NCI-H524 treated with DMSO at 0.1 percent for 48 hours (cell line): ENCODE measurements at regions not wholly inside any gene's neighbourhood (a gene's known extent, or its start where the extent isn't known, plus 50 kb on each side); places are given as distances from the start of the nearest gene placed in this dataset.

Experiments used
- DNase-seq: peaks from one replicate; lab custom pipeline; 2025; lab: John Stamatoyannopoulos, UW

DNA sequence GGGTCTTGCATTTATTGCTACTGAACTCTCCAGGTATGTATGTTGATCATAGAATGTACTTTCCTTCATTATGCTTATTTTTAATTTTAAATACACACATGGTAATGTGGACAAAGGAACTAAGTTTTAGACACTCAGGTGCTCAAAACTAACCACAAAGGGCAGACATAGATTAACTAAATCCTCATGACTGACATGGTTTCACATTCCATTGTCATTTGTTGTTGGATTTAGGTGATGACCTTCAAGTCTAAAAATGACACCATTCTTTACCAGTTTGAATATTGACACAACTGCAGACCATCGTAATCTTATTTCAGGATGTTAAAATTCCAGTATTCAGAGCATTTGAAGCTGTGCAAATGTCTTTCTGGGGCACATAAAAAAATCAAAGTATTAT lies 128.4 kb downstream of the BBS10 start:
- no peak for DNase-seq

DNA sequence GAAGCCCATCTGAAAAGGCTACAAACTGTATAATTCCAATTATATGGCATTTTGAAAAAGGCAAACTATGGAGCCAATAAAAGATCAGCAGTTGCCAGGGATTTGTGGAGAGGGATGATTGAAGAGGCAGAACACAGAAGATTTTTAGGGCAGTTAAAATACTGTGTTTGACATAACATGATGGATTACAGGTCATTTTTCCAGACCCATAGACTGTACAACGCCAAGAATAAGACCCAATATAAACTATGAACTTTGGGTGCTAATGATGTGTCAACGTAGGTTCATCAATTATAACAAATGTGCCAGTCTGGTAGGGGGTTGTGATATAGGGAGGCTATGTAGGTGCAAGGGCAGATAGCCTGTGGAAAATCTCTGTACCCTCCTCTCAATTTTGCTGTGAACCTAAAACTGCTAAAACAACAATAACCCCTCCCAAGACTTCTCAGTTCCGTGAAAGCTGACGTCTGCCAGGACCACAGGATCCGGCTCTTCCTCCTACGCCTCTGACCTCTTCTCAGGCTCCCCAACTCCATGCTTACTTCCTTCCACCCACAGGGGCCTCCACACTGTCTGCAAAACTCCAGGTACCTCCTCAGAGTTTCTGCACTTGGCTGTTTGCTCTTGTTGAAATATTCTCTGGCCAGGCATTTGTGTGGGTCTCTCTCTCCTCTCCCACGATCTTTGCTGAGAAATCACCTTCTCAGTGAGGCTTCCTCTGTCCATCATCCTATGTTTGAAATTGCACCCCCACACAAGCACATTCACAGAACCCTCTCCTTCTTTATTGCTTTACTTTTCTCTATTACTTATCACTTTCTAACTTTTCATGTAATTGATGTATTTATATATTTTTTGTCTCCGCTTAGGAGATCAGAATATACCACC lies 131.4 kb downstream of the BBS10 start:
- DNase-seq, result no peak

DNA sequence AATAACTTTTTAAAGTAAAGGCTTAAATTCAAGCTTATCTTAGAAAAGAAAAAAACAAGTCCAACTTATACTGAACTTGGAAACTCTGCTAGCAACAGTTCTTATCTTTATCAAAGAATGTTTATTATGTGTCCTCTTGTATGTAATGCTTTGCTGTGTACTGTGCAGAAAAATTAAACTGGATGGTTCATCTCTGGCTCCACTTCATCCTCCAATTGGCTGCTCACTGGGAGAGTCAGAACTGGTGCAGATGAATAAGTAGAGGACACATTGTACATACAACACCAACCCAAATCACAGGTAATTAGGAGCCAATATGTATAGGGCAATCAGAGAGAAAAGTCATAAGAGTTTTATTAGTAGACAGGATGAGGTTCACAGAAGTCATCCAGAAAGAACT lies 123.6 kb upstream of the NAP1L1 start:
- no peak for DNase-seq

DNA sequence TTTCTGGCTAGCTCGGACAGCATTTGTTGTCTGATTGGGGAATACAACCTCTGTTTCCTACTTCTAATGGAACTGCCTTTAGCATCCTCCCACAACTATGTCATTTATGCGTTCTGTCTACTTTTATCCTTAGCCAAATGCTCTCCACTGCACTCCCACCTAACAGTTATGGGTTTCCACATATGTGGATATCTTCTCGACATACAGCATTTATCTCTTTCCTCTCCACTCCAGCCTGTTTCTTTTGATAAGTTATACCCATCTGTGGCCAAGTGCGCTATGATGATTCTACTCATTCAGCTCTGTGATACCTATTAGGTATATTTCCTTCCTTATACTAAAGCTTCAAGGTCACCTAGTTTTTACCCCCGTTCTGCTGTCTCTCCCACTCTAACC lies 122.2 kb upstream of the NAP1L1 start:
- DNase-seq, result no peak

DNA sequence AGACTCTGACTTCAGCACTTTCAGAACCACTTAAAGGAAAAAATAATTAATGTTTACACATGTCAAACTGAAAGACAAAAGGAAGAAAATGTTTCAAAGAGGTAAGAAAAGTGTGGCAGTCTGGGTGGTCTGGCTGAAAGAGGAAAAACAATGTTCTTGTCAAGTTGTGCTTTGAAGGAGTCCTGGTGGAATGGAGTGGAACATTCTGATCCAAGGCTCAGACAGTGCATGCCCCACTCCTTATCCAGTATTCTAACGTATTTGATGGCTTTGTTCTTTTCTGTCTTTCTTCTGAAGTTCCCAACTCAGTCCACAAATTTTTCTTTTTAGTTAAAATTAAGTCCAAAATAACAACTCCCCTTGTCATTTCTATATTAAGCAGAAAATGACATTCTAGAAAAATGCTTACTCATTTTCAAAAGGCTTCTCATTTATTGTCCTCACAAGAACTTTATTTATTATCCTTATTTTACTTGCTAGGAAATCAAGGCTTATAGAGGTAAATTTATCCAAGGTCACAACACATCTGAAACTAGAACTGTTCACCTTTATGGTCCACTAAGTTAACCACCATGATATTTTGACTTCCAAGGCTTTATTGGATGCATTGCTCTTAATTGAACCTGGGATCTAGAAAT lies 121.7 kb upstream of the NAP1L1 start:
- DNase-seq, result no peak

DNA sequence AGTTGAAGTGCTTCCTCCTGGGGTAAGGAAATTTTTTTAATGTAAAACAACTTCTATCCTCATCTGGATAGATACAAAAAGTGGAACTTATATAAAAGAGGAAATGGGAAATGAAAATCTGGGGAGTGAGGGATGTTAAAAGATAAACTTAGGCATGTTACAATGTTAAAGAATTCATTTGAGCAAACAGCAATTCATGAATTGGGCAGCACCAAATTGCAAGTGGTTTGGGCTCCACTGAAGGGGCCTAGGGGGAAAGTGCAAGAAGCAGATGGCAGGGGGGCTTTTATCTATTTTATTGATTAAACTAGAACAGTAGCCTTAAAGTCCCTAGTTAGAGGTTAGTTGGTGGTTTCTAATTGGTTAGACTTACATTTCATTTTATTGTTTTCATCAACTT lies 118.1 kb upstream of the NAP1L1 start:
- no peak for DNase-seq

DNA sequence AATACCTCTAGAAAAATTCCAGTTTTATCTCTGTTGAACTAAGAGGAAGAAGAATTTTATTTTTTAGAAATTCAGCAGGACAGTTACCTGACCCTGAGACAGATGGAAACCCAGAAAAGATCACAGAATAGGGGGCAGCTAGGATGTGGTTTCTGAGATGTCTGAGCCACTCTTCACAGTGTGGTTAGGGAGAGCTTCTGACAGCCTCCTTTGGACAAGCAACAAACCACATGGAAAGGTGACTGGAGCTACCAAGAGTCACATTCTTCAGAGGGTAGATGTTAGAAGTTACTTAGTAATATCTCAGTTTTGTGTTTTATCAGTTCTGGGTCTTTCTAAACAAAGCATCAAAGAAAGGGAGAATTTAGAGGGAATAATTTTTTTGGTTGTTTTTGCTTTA lies 117.3 kb upstream of the NAP1L1 start:
- no peak for DNase-seq

DNA sequence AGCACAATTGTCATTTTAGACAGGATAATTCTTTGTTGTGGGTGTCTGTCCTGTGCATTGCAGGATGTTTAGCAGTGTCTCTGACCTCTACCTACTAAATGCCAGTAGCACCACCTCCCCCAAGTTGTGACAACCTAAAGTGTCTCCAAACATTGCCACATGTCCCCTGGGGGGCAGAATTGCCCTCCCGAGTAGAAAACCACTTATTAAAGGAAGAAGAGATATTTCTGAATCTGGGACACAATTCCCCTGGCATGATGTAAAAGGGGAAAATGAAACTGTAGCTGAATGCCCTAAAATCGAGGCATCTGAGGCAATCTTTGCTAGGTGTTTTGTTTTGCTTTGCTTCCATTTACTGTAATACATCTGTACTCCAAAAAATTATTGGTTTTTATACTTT lies 116.8 kb upstream of the NAP1L1 start:
- no peak for DNase-seq

DNA sequence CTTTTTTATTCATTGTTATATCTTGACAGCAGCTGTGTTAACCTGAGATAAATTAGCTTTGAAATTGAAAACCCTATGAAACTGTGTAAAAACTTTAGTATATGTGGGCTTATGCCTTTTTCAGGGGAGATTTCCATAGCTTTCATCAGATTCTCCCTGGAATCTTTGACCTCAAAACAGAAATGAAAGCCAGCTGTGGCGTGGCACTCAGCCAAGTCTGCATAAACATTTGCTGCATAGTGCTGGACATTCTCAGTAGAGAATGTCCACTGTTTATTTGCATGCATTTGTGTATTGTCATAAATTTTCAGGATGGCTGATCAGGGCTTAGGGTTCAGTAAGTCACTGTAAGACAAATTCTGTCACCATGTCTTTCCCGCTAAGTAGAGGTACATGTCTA lies 115.3 kb upstream of the NAP1L1 start:
- no peak for DNase-seq

DNA sequence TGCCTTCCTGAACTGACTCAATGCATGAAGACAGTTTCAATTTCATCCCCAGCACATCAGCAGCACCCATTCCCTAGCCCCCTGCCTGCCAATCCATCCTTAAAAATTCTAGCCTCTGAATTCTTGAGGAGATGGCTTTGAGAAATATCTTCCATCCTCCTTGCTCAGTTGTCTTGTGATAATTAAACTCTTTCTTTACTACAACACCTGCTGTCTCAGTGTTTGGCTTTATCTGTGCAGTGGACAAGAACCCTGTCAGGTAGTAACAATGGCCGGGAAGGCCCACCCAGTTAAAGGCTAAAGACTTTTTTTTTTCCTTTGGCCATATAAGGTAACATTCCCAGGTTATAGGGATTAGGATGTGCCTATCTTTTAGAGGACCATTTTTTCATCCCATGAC lies 114.4 kb upstream of the NAP1L1 start:
- no peak for DNase-seq

DNA sequence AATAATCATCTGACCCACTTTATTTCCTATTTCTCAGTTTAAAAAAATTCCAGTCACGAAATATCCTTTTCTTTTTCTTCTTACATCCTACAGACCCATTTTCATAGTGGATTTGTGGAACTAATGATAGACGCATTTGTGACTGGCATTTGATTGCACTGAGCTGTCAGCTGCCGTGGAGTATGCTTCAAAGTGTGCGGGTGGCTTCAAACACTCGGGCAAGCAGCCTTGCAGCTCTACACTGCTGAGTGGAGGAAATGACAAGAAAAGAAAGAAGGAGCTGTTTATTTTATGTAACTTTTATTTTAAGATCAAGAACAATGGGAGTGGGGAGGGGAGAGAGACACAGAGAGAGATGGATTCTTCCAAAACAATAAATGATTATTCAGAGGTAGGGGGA lies 112.8 kb upstream of the NAP1L1 start:
- no peak for DNase-seq

DNA sequence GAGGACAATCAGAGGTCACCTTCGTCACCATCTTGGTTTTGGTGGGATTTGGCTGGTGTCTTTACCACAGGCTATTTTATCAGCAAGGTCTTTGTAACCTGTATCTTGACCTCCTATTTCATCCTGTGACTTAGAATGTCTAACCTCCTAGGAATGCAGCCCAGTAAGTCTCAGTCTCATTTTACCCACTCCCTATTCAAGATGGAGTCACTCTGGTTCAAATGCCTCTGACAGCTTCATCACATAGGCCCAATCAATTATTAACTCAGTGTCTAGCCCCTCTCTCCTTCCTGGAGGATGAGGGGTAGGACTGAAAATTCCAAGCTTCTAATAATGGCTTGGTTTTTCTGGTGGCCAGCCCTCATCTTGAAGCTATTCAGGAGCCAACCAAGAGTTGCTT lies 111.4 kb upstream of the NAP1L1 start:
- no peak for DNase-seq

DNA sequence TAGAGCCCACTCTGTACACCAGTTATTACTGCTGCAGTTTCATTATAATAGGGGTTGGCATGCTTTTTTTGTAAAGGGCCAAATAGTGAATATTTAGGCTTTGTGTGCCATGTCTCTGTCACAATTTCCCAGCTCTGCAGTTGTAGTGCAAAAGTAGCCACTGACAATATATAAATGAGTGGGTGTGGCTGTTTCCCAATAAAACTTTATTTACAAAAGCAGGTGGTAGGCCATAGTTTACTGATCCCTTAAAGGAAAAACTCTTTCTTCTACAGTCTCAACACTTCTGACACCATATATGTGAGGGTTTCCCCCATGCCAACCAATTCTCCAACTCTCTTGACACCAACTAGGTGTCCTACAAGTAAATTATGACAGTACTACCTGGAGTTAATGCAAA lies 110.2 kb upstream of the NAP1L1 start:
- DNase-seq, result no peak

DNA sequence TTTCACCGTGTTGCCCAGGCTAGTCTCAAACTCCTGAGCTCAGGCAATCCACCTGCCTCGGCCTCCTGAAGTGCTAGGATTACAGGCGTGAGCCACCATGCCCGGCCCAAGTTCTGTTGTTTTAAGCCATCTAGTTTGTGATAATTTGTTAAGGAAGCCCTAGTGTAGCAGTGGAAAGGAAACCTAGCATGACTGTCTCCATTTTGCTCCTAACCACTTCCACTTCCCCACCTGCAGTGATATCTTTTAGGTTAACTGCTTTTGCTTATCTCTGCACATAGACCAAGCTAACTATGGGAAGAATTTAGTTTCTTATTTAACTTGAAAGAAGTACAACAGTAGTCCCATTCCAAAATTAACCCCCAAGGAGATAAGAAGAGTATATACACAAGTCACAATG lies 109.5 kb upstream of the NAP1L1 start:
- DNase-seq, result no peak

DNA sequence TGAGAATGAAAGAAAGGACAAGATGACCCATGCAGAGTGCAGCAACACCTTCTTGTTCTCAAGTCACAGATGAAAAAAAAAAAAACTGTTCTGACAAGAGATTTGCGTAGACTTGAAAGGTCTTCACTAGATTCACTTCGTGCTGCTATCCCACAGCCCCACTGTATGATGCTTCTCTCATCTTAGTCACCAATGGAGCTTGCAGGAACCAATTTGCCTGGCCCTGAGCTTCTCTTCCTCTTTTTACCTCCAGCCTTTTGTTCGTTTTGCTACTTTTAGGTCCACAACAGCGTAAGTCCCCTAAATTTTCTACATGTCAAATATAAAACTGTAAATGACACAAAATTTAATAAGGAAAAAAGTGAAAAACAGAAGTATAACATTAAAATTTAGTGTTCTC lies 107.9 kb upstream of the NAP1L1 start:
- no peak for DNase-seq

DNA sequence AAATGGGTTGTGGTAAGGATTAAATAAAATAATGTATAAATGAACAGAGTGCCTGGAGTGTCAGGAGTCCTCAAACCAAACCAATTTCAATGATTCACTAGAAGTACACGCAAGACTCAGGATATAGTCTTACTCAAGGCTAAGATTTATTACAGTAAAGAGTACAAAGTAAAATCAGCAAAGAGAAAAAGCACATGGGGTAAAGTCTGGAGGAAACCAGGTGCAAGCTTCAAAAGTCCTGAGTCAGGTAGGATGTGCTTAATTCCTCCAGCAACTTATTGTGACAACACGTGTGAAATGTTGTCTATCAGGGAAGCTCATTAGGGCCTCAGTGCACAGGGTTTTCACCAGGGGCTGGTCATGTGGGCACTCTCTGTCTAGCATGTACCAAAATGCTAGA lies 105.8 kb upstream of the NAP1L1 start:
- no peak for DNase-seq

DNA sequence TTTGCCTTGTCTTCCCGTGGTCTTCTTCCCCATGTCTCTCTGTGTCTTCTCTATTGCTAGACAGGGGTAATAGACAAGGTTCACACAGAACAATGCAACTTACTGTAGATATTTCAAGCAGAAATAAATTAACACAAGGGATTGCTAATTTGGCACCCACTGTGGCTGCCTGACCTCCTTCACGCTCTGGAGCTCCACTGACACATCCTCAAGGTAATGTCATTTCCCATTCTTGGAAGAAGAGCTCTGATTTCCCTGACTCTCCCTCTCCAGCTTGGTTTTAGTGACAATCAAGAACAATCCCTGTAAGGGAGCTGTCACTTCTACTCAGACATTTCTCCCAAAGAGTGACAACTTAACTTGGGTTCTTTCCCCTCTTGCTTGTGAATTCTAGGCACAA lies 105.4 kb upstream of the NAP1L1 start:
- DNase-seq, result no peak

DNA sequence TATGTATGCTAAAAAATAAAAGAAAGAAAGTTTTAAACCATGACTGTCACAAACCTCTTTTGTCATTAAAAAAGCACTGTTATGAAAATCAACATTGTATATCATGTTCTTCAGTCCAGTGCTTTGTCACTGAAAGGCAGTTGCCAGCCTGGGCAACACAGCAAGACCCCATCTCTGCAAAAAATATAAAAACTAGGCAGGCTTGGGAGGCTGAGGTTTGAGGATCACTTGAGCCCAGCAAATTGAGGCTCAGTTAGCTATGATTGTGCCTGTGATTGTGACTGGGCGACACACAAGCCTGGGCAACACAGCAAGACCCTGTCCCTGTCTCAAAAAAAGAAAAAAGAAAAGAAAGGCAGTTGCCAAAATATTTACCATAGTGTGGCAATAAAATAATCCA lies 102.7 kb upstream of the NAP1L1 start:
- DNase-seq, result no peak

DNA sequence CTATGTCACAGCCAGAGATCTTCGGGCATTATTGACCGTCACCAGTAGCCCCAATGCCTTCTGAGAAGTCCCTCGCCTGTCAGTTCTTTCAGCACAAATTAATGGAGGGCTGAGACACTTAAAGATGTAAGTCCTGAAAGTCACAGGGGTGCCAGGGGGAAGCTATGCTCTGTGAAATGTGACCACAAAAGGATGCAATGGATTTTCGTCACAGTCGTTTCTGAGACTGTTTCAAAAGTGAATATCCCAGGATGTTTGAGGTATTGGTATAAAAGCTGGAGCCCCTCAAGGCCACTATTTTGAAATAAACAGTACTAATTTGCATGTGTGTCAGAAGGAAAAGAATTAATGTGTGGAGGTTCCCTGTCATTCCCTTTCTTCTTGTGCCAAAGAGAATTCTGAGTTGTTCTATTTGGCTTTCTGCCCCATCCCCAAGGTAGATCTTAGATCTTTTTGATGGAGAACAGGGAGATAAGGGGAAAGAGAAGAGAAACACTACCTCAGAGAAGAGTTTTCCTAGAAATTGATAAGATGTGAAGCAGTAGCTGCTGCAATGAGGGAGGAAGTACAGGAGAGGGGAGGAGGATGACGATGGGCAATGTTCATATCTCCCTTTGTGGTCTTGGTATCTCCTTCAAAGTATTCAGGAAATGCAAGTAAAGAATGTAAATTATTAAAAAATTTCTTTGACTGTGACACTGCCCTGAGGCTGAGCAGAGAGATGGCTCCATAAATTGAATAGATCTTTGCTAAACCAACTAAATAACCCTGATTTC lies 101.8 kb upstream of the NAP1L1 start:
- no peak for DNase-seq

DNA sequence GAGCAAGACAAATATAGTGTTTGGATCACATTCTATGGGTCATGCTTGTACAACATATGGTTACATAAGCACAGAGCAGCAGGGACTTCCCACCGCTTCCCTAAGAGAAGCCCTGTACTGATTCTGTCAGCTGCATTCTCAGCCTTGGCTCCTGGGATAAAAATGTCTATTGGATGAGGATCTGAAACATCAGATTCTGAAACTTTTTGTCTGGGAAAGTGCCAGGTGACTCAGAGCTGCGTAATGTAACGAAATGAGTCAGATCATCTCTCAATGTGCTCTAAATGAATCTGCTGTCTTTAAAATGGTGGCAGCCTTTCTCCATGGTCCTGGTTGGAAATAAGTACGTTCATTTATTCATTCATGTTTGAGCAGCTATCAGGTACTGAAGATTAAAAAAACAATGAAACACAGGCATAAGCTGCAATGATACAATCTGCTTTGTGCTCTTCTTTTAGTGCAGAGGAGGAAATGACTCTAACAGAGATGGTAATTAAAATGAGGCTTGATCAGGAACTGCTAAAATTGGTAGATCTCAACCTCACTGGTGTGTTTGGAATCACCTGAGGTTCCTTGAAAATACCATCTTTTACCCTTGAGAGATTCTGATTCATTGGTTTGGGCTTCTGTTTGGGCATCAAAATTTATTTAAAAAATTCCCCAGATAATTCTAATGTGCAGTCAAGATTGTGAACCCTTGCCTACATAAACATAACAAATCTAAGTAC lies 99.1 kb upstream of the NAP1L1 start:
- no peak for DNase-seq

DNA sequence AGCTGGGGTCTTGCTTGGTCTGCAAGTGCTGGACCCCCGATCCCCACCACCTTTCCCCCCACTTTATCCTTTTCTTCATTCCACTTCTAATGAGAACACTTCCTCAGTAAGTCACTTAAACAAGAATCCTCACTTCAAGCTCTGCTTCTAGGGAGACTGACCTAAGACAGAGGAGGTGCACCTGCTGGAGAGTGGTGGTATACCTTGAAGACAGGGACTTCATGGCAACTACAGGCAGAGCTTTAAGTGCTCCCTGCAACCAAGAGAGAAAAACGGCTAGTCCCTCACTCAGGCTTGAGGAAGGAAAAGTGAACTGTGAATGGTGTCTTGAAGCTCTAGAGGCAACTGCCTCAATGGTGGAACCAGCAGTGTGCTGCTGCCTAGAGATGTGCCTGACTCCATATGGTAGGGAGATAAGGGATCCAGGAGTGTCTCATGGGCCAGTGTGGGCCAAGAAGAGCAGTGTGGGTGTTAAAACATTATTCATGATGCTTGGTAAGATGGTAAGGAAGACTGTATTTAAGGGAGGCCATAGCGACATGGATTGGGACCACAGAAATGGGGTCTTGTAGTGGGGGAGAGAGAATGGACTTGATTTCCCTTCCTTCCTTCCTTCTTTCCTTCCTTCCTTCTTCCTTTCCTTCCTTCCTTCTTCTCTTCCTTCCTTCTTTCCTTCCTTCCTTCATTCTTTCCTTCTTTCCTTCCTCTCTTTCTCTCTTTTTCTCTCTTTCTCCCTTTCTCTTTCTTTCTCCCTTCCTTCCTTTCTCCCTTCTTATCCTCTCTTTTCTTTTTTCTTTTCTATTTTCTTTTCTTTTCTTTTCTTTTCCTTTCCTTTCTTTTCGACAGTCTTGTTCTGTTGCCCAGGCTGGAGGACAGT lies 96.2 kb upstream of the NAP1L1 start:
- DNase-seq, result no peak
